Natural killer cell treated with Interleukin-12 subunit alpha and Interleukin-12 subunit beta and Interleukin-15 and Interleukin-18, amount 100 ng/mL, for 72 hours (primary cell): ENCODE measurements at regions not wholly inside any gene's neighbourhood (a gene's known extent, or its start where the extent isn't known, plus 50 kb on each side); places are given as distances from the start of the nearest gene placed in this dataset.

Experiments
- ATAC-seq, 2 donors: fragments of 150-1000 bp; cut with Tn5 transposase in 1 of 2; sonication (Bioruptor Pico), chemical (Tn5 transposase) in 1 of 2; 2 replicates each; pipeline ENCODE4 v1.10.0; 2021
- DNase-seq: peaks from one replicate; pipeline ENCODE4 v3.0.0; 2022; ENCODE audit warnings: low spot score
- H3K27ac Mint-ChIP-seq, 2 donors: 1 replicate in 1 of 2; 2 replicates in 1 of 2; pipeline ENCODE4 v1.8.0; 2022; ENCODE audit warnings: mixed read lengths in 2 of 2, mild to moderate bottlenecking in 1 of 2, moderate library complexity in 1 of 2
- H3K27me3 Mint-ChIP-seq, 2 donors: 1 replicate in 1 of 2; 2 replicates in 1 of 2; pipeline ENCODE4 v1.8.0; 2022; ENCODE audit warnings: mixed read lengths in 2 of 2
- H3K36me3 Mint-ChIP-seq: one replicate; pipeline ENCODE4 v1.8.0; 2022; ENCODE audit warnings: mixed read lengths
- H3K4me1 Mint-ChIP-seq, 2 donors: 1 replicate in 1 of 2; 2 replicates in 1 of 2; pipeline ENCODE4 v1.8.0; 2022; ENCODE audit warnings: low read depth in 2 of 2, mixed read lengths in 2 of 2, mild to moderate bottlenecking in 1 of 2
- H3K4me3 Mint-ChIP-seq: one replicate; pipeline ENCODE4 v1.8.0; 2022; ENCODE audit warnings: mixed read lengths
- H3K9me3 Mint-ChIP-seq: 2 replicates; pipeline ENCODE4 v1.8.0; 2022; ENCODE audit warnings: mixed read lengths

- peak in 1 of 2 donors; percentile 32 for ATAC-seq
- DNase-seq: no peak
- Mint-ChIP-seq H3K27me3 (peaks cover 3 to 8% of the 10 kb centered on the region in 2 donors), H3K4me1 (no peaks in the 10 kb centered on the region), H3K36me3 (no peaks in the 10 kb centered on the region), H3K4me3 (no peak overlapping the region), H3K27ac (no peak overlapping the region), H3K9me3 (no peaks in the 10 kb centered on the region)
These were observed 89.4 kb upstream of the AFDN start for GRCh38 chr6:167737205-167737830.

DNA sequence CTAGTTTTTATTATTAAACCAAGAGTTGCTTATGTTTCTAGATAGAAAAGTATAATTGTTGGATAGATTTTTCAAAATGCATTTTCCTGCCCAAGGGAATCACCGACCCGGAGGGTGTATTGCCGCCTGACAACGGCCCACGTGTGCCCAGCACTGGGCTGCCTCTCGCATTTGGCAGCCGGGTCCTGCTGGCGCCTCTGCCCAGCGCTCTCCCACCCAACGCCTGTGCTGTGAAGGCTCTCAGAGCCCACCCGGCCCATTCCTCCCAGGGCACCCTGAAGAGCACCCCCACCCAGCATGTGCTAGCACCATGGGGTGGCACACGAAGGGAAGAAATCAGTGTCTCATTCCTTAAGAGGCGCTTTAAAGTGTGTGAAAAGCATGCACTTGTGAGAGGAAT, 88.3 kb upstream of the AFDN start:
- ATAC-seq (no peak), DNase-seq (no peak)
- no peaks in the 10 kb centered on the region for H3K36me3 Mint-ChIP-seq
- H3K9me3 Mint-ChIP-seq: no peaks in the 10 kb centered on the region
- H3K4me3 Mint-ChIP-seq: no peak overlapping the region
- H3K4me1 Mint-ChIP-seq: peaks cover 0 to 4% of the 10 kb centered on the region in 2 donors
- H3K27me3 Mint-ChIP-seq: peaks cover 8% of the 10 kb centered on the region in 2 donors
- H3K27ac Mint-ChIP-seq: no peak overlapping the region

DNA sequence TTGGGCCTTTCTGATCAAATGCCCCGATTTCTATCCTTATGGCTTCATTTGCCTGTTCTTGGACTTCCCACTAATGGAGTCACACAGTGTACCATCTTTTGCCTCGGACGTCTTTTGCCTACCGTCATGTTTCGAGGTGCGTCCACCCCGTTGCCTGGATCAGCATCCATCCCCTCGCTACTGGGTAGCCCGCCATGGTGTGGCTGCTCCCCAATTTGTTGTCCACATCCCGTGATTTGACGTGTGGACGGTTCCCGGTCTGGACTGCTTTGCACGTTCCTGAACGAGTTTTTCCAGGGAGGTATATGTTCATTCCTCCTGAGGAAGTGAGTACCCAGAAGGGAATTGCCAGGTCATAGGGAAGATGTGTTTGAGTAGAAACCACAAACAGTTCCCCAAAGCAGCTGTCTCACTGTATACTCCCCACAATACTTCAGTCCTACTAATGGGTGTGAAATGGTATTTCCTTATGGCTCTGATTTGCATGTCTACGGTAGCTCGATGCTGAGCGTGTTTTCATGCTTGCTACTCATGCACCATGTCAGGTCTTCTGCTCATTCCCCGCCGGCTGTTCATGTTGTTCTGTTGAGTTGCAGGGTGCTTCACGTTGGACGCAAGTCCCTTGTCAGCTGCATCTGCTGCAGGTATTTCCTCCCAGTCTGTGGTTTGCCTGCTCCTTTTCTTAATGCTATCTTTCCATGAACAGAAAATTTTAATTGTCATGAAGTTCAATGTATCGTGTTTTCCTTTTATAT, 86.8 kb upstream of the AFDN start:
- Mint-ChIP-seq H3K9me3 (no peaks in the 10 kb centered on the region), H3K27ac (no peak overlapping the region)

DNA sequence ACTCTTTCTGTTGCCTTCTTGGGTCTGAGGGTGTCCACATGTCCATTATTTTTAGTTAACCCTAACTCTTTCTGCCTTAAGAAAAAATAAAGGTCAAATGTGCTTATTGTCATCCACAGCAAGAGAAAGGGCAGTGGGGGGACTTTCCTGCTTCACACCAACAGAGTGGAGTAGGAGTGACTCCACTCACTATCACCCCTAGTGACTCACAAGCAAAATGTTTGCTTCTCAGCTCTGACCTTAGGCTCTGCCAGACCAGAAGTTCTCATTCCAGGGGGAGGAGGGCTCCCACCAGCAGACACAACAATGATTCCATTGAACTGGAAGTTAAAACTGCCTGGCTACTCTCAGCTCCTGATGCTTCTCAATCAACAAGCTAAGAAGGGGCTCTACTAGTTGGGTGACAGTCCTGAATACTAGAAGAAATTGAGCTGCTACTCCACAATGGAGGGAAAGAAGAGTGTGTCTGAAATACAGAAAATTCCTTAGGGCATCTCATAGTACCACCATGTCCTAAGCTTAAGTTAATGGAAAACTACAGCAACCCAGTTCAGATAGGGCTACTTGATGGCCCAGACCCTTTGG, 83.9 kb upstream of the AFDN start:
- Mint-ChIP-seq H3K27me3 (peaks cover 0 to 4% of the 10 kb centered on the region in 2 donors), H3K4me1 (peaks cover 0 to 4% of the 10 kb centered on the region in 2 donors), H3K27ac (no peak overlapping the region), H3K36me3 (no peaks in the 10 kb centered on the region), H3K9me3 (no peaks in the 10 kb centered on the region), H3K4me3 (no peak overlapping the region)
- ATAC-seq (peak in 1 of 2 donors; percentile 75), DNase-seq (no peak)

More for the DNA sequence above, 86.8 kb upstream of the AFDN start:
- no peaks in the 10 kb centered on the region for H3K36me3 Mint-ChIP-seq
- no peak for DNase-seq
- no peak overlapping the region for H3K4me3 Mint-ChIP-seq
- H3K27me3 Mint-ChIP-seq: peaks cover 8% of the 10 kb centered on the region in 2 donors
- peaks cover 0 to 4% of the 10 kb centered on the region in 2 donors for H3K4me1 Mint-ChIP-seq
- ATAC-seq: no peak

DNA sequence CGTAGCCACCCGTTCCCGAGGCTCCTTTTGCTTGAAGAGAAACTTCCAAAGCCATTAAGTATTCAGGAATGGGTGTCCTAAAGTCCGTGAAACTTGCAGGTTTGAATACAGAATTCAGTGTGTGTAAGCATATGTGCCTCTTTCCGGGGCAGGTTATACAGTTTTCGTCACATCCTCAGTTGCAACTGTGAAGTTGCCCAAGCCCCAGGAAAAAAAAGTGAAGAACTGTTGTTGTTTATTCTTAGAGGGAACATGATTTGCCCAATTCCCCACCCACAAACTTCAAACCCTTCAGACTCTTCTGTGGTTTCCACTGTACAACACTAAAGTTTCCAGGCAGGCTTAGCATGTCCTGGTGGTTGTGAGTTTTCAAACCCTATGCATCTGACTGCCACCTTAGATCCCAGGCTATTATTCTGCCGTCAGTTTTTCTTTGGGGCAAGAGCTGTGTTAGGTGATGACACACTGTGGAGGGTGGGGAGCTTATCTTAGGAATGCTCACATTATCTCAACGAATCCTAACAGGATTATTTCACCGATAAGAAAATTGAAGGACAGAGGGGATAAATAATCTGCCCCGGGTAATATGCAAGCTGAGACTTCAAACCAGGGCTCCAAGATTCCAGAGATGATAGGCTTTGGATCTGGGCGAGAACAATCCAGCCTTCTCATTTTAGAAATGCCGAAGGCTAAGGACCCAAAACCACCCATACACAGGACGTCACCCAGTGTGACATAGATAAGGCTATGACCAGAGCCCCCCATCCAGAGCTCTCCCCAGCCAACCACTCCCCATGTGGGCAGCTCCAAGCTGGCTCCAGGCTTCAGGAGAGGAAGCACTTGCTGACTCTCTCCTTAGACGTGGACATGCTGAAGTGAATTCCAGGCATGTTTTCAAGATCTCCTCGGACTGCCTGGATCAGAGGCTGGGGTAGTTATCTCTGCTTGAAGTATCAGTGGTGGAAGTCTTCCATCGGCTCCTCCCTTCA, 81.7 kb upstream of the AFDN start:
- H3K4me3 Mint-ChIP-seq: no peak overlapping the region
- peaks cover 0 to 4% of the 10 kb centered on the region in 2 donors for H3K27me3 Mint-ChIP-seq
- no peaks in the 10 kb centered on the region for H3K36me3 Mint-ChIP-seq
- no peaks in the 10 kb centered on the region for H3K9me3 Mint-ChIP-seq
- H3K4me1 Mint-ChIP-seq: peaks cover 0 to 4% of the 10 kb centered on the region in 2 donors
- DNase-seq: no peak
- no peak overlapping the region for H3K27ac Mint-ChIP-seq
- no peak for ATAC-seq

GRCh38 chr6:167745670-167746389, 80.9 kb upstream of the AFDN start:
- peaks cover 0 to 4% of the 10 kb centered on the region in 2 donors for H3K27me3 Mint-ChIP-seq
- H3K9me3 Mint-ChIP-seq: no peaks in the 10 kb centered on the region
- H3K4me1 Mint-ChIP-seq: peaks cover 0 to 4% of the 10 kb centered on the region in 2 donors
- H3K36me3 Mint-ChIP-seq: no peaks in the 10 kb centered on the region
- DNase-seq (no peak), ATAC-seq (no peak)
- H3K4me3 Mint-ChIP-seq: no peak overlapping the region
- H3K27ac Mint-ChIP-seq: no peak overlapping the region

DNA sequence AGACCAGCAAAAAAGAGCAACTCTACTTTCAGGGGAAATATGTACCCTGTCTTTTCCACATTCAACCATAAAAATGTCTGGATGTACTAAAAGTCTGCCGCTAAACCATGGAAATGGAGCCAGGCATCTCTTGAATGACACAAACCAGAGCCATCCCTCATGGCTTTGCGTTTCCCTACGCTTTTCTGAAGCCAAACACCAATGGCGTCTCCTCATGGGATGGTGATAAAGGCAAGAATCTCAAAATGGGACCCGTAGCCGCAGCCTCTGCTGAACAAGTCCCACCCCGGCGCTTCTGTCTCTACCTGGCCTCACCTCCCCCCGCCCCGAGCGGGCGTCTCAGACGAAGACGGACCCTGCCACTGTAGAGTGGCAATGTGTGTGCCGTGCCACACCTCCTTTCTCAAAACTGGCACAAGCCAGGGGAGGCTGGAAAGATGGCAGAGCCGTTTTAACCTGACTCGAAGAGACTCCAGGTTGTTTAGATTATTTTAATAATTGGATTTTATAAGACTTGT, 80.3 kb upstream of the AFDN start:
- DNase-seq (no peak), ATAC-seq (no peak)
- Mint-ChIP-seq H3K9me3 (no peaks in the 10 kb centered on the region), H3K27me3 (peaks cover 0 to 4% of the 10 kb centered on the region in 2 donors), H3K4me3 (no peak overlapping the region), H3K27ac (no peak overlapping the region), H3K4me1 (peaks cover 0 to 4% of the 10 kb centered on the region in 2 donors), H3K36me3 (no peaks in the 10 kb centered on the region)

- H3K4me3 Mint-ChIP-seq: no peak overlapping the region
- H3K4me1 Mint-ChIP-seq: peaks cover 0 to 4% of the 10 kb centered on the region in 2 donors
- H3K27ac Mint-ChIP-seq: no peak overlapping the region
- H3K27me3 Mint-ChIP-seq: peaks cover 2 to 4% of the 10 kb centered on the region in 2 donors
- H3K36me3 Mint-ChIP-seq: no peaks in the 10 kb centered on the region
- no peak for DNase-seq
- no peaks in the 10 kb centered on the region for H3K9me3 Mint-ChIP-seq
- ATAC-seq: no peak
These were observed 79.7 kb upstream of the AFDN start for GRCh38 chr6:167746975-167747374.

DNA sequence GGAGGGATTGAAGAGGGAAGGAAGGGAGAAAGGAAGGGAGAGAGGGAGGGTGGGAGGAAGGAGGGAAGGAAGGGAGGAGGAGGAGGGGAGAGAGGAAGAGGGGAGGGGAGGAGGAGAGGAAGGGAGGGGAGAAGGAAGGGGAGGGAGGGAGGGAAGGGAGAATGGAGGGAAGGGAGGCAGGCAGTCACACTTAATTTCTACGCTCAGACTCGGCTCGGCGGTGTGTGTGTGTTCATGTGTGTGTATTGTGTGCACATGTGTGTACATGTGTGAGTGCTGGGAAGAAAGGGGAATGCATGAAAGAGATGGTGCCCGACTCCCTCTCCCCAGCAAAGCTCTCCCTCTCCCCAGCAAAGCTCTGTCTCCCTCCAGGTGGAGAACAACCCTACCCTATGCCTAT, 79.1 kb upstream of the AFDN start:
- Mint-ChIP-seq H3K27ac (no peak overlapping the region), H3K4me1 (peaks cover 0 to 3% of the 10 kb centered on the region in 2 donors), H3K27me3 (peaks cover 3 to 8% of the 10 kb centered on the region in 2 donors), H3K36me3 (no peaks in the 10 kb centered on the region), H3K9me3 (no peaks in the 10 kb centered on the region), H3K4me3 (no peak overlapping the region)
- ATAC-seq (no peak), DNase-seq (no peak)

DNA sequence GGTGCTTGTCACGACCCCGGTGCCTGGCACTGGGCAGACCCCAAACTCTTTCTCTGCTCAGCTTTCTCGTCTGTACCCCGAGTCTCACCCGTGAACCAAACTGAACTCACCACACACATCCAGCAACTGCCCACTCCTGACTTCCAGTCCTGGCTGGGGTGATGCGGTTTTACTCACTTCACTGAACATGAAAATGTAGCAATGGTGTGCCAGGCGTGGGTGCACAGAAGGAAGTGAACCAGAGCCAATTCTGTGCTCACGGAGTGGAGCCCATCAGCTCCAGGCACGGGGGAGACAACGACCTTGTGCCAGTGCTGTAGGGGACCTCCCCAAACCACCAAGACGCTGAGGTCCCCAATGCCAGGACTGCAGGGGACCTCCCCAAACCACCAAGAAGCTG, 78.7 kb upstream of the AFDN start:
- Mint-ChIP-seq H3K4me1 (no peaks in the 10 kb centered on the region), H3K27ac (no peak overlapping the region), H3K9me3 (no peaks in the 10 kb centered on the region), H3K27me3 (peaks cover 0 to 8% of the 10 kb centered on the region in 2 donors), H3K36me3 (no peaks in the 10 kb centered on the region), H3K4me3 (no peak overlapping the region)
- peak in 1 of 2 donors; percentile 8 for ATAC-seq
- DNase-seq: no peak

GRCh38 chr6:167748458-167749379, 78.0 kb upstream of the AFDN start:
- ATAC-seq (peak in 1 of 2 donors; percentile 12), DNase-seq (no peak)
- Mint-ChIP-seq H3K27ac (no peak overlapping the region), H3K27me3 (peaks cover 0 to 9% of the 10 kb centered on the region in 2 donors), H3K4me3 (no peak overlapping the region), H3K9me3 (no peaks in the 10 kb centered on the region), H3K4me1 (no peaks in the 10 kb centered on the region), H3K36me3 (no peaks in the 10 kb centered on the region)

DNA sequence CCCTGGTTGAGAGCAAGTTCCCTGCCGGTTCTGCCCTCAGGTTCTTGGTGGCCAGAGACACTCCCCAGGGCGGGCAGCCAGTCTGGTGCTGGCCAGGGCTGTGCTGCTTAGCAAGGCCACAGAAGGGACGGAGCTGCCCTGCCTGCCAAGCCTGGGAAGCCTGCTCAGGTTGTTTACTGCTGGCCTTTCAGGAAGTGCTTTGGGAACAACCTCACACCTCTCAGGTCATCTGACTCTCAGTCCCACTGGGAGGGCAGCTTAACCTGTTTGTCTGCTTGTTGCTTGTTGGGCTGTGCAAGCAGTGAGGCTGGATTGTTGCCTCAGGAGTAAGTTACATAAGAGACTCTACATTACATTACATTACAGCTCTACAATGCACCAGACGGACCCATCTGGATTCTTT, 75.8 kb upstream of the AFDN start:
- ATAC-seq (no peak), DNase-seq (peak; percentile 56)
- Mint-ChIP-seq H3K4me3 (no peak overlapping the region), H3K27ac (no peak overlapping the region), H3K9me3 (no peaks in the 10 kb centered on the region), H3K36me3 (no peaks in the 10 kb centered on the region), H3K27me3 (peaks cover 2 to 15% of the 10 kb centered on the region in 2 donors), H3K4me1 (no peaks in the 10 kb centered on the region)
